HepG2 (cell line): ENCODE measurements at regions not wholly inside any gene's neighbourhood (a gene's known extent, or its start where the extent isn't known, plus 50 kb on each side); places are given as distances from the start of the nearest gene placed in this dataset.

Experiments
- ATAC-seq: fragments of 200-7000 bp; cut with Tn5 transposase; 3 replicates; pipeline ENCODE4 v1.9.1; 2020; ENCODE audit warnings: mild to moderate bottlenecking, moderate library complexity
- BruUV-seq: library from RNA; stranded (reverse); fragments of 400-500 nt; replicated peaks from 2 replicates; lab custom pipeline; 2021; lab: Mats Ljungman, UMichigan
- CTCF ChIA-PET: fragments of 300-600 bp; formaldehyde crosslinking; extraction: SDS; loops from one replicate; lab custom pipeline; 2021; ENCODE audit warnings: low total read pairs, inconsistent platforms, low intra/inter-chr PET ratio; lab: Yijun Ruan, JAX
- POLR2A ChIA-PET: fragments of 350-600 bp; sonication (Branson Sonifier 250); formaldehyde crosslinking; loops from one replicate; lab custom pipeline; 2020; ENCODE audit warnings: antibody characterized with exemption, inconsistent platforms; lab: Yijun Ruan, JAX
- DNase-seq: peaks from one replicate; pipeline ENCODE4 v3.0.0-alpha.2; 2015; ENCODE audit warnings: low spot score
- FAIRE-seq: peaks from 3 replicates; lab custom pipeline; 2011; peaks lifted over from hg19 to GRCh38; lab: Jason Lieb, UNC
- H2AFZ ChIP-seq: one replicate; pipeline ENCODE4 v1.6.1; 2011; ENCODE audit warnings: low read length, inconsistent platforms
- H3K27ac ChIP-seq: fragments of 300-600 bp; 3 replicates; pipeline ENCODE4 v1.8.0; 2011; ENCODE audit warnings: mixed run types, mild to moderate bottlenecking, mixed read lengths, low read length, inconsistent platforms; ENCODE audit not compliant: insufficient read depth; ENCODE audit errors: extremely low read length
- H3K27me3 ChIP-seq, 2 experiments: fragments of 200-600 bp in 1 of 2; 2 replicates in 1 of 2; 3 replicates in 1 of 2; pipeline versions ENCODE4 v1.6.0 to v1.8.0; 2011; ENCODE audit warnings: low read length in 2 of 2, mild to moderate bottlenecking in 2 of 2, moderate library complexity in 2 of 2, inconsistent platforms in 1 of 2; ENCODE audit not compliant: insufficient read depth in 2 of 2, control insufficient read depth in 1 of 2
- H3K36me3 ChIP-seq, 2 experiments: fragments of 200-600 bp in 1 of 2; replicated peaks in 1 of 2; 2 replicates in 1 of 2; 3 replicates in 1 of 2; pipeline versions ENCODE4 v1.5.1 to v1.8.0; 2011; ENCODE audit warnings: low read length in 2 of 2, inconsistent platforms in 1 of 2; ENCODE audit not compliant: insufficient read depth in 2 of 2, control insufficient read depth in 1 of 2
- H3K4me1 ChIP-seq: 2 replicates; pipeline ENCODE4 v1.5.1; 2012; ENCODE audit warnings: low read length, inconsistent platforms; ENCODE audit not compliant: insufficient read depth
- H3K4me2 ChIP-seq: 2 replicates; pipeline ENCODE4 v1.6.0; 2011; ENCODE audit warnings: low read depth, low read length, inconsistent platforms
- H3K4me3 ChIP-seq, 3 experiments: fragments of 200-600 bp in 1 of 3; sonication (generic), shearing (Covaris generic) in 1 of 3; replicated peaks in 1 of 3; 2 replicates each; pipeline ENCODE4 v1.5.1; 2011 to 2016; ENCODE audit warnings: low read length in 3 of 3, inconsistent platforms in 2 of 3, low read depth in 2 of 3, mild to moderate bottlenecking in 2 of 3, control low read depth in 1 of 3, mixed read lengths in 1 of 3; ENCODE audit not compliant: insufficient read depth in 1 of 3
- H3K79me2 ChIP-seq: one replicate; pipeline ENCODE4 v1.6.1; 2011; ENCODE audit warnings: low read length, inconsistent platforms; ENCODE audit not compliant: insufficient read depth
- H3K9ac ChIP-seq: 2 replicates; pipeline ENCODE4 v1.6.0; 2011; ENCODE audit warnings: mild to moderate bottlenecking, low read depth, low read length, inconsistent platforms; ENCODE audit not compliant: insufficient read depth
- H3K9me3 ChIP-seq: 2 replicates; pipeline ENCODE4 v1.5.1; 2012; ENCODE audit warnings: mild to moderate bottlenecking, low read length
- H4K20me1 ChIP-seq: 2 replicates; pipeline ENCODE4 v1.6.0; 2011; ENCODE audit warnings: inconsistent platforms, mild to moderate bottlenecking, low read length, moderate library complexity; ENCODE audit not compliant: insufficient read depth
- ISX ChIP-seq: sonication (generic); formaldehyde crosslinking; conservative IDR thresholded peaks from 2 replicates; pipeline ENCODE4 v1.5.0; 2020; ENCODE audit warnings: missing genetic modification reagents
- NKX3-1 ChIP-seq: sonication (generic); formaldehyde crosslinking; IDR thresholded peaks from 2 replicates; pipeline ENCODE4 v1.5.0; 2020; ENCODE audit warnings: missing genetic modification reagents
- SKIL ChIP-seq: sonication (generic); formaldehyde crosslinking; IDR thresholded peaks from 2 replicates; pipeline ENCODE4 v1.8.0; 2022; ENCODE audit warnings: missing genetic modification reagents, mild to moderate bottlenecking, moderate library complexity, borderline replicate concordance
- SMAD3 ChIP-seq: sonication (generic); formaldehyde crosslinking; IDR thresholded peaks from 2 replicates; pipeline ENCODE4 v1.4.0; 2020; ENCODE audit warnings: missing genetic modification reagents
- SP140L ChIP-seq: sonication (generic); formaldehyde crosslinking; IDR thresholded peaks from 2 replicates; pipeline ENCODE4 v1.4.0; 2020; ENCODE audit warnings: missing genetic modification reagents, borderline replicate concordance
- SUZ12 ChIP-seq: fragments of 150-350 bp; IDR thresholded peaks from 2 replicates; pipeline ENCODE4 v1.6.1; 2014; ENCODE audit warnings: low read depth, low read length
- ZNF280B ChIP-seq: sonication (generic); formaldehyde crosslinking; IDR thresholded peaks from 2 replicates; pipeline ENCODE4 v1.5.0; 2020; ENCODE audit warnings: missing genetic modification reagents, mild to moderate bottlenecking, borderline replicate concordance
- ZNF547 ChIP-seq: sonication (generic); formaldehyde crosslinking; IDR thresholded peaks from 2 replicates; pipeline ENCODE4 v1.5.1; 2020; ENCODE audit warnings: mild to moderate bottlenecking, missing genetic modification reagents
- ZNF552 ChIP-seq: sonication (generic); formaldehyde crosslinking; IDR thresholded peaks from 2 replicates; pipeline ENCODE4 v1.9.0; 2022; ENCODE audit warnings: missing genetic modification reagents, mild to moderate bottlenecking, borderline replicate concordance
- ZNF569 ChIP-seq: sonication (generic); formaldehyde crosslinking; IDR thresholded peaks from 2 replicates; pipeline ENCODE4 v1.5.0; 2020; ENCODE audit warnings: mild to moderate bottlenecking, missing genetic modification reagents, moderate library complexity, borderline replicate concordance
- ZNF672 ChIP-seq: sonication (generic); formaldehyde crosslinking; IDR thresholded peaks from 2 replicates; pipeline ENCODE4 v1.8.1; 2022; ENCODE audit warnings: missing genetic modification reagents
- ZNF761 ChIP-seq: sonication (generic); formaldehyde crosslinking; conservative IDR thresholded peaks from 2 replicates; pipeline ENCODE4 v1.4.0; 2020; ENCODE audit warnings: mild to moderate bottlenecking, missing genetic modification reagents
- WGBS: methylation state at CpG from one replicate; pipeline ENCODE4 v1.1.6; 2017; ENCODE audit warnings: low lambda C conversion rate; 5-methylcytosine and 5-hydroxymethylcytosine counted together
- in situ Hi-C: cut with HindIII; loops from 2 replicates; pipeline ENCODE4 v1.10.0; 2017; ENCODE audit warnings: low pct_unique_long_range_greater_than_20kb; ENCODE audit not compliant: extremely low pct_ligation_motif_present
- intact Hi-C: fragments of 100-400 bp; cut with micrococcal nuclease; formaldehyde crosslinking; loops from one replicate; pipeline ENCODE4 v1.10.0; 2022; ENCODE audit not compliant: unreplicated experiment
- TF ChIP-seq, protein P1 (sequence below): sonication (generic); formaldehyde crosslinking; IDR thresholded peaks from 2 replicates; pipeline ENCODE4 v1.4.0; 2020; ENCODE audit warnings: missing genetic modification reagents, borderline replicate concordance
- TF ChIP-seq, protein P2 (sequence below): sonication (generic); formaldehyde crosslinking; IDR thresholded peaks from 2 replicates; pipeline ENCODE4 v1.5.0; 2020; ENCODE audit warnings: missing genetic modification reagents, mild to moderate bottlenecking, borderline replicate concordance

- no peak overlapping the region for H2AFZ ChIP-seq
- H4K20me1 ChIP-seq: no peaks in the 10 kb centered on the region
- H3K9me3 ChIP-seq: peaks cover 52% of the 10 kb centered on the region
- H3K4me1 ChIP-seq: peaks cover 52% of the 10 kb centered on the region
- no peaks in the 10 kb centered on the region for H3K36me3 ChIP-seq
- no peak overlapping the region for H3K9ac ChIP-seq
- no peaks in the 10 kb centered on the region for H3K79me2 ChIP-seq
- FAIRE-seq (no peak), ATAC-seq (no peak), DNase-seq (peak; percentile 12)
- H3K27me3 ChIP-seq: no peaks in the 10 kb centered on the region
- intact Hi-C loops: no loop called here
- no peak overlapping the region for H3K27ac ChIP-seq
- in situ Hi-C loops: no loop called here
- TF ChIP-seq ZNF761 (CRISPR knock-in tag) (no peak), ZNF547 (CRISPR knock-in tag) (no peak), SKIL (CRISPR knock-in tag) (no peak), ZNF672 (no peak), ZNF280B (CRISPR knock-in tag) (no peak), SMAD3 (CRISPR knock-in tag) (no peak), SP140L (CRISPR knock-in tag) (no peak), NKX3-1 (CRISPR knock-in tag) (no peak), ISX (CRISPR knock-in tag) (no peak), ZNF569 (CRISPR knock-in tag) (no peak), SUZ12 (no peak), ZNF552 (CRISPR knock-in tag) (no peak)
- TF ChIP-seq, protein P1, sequence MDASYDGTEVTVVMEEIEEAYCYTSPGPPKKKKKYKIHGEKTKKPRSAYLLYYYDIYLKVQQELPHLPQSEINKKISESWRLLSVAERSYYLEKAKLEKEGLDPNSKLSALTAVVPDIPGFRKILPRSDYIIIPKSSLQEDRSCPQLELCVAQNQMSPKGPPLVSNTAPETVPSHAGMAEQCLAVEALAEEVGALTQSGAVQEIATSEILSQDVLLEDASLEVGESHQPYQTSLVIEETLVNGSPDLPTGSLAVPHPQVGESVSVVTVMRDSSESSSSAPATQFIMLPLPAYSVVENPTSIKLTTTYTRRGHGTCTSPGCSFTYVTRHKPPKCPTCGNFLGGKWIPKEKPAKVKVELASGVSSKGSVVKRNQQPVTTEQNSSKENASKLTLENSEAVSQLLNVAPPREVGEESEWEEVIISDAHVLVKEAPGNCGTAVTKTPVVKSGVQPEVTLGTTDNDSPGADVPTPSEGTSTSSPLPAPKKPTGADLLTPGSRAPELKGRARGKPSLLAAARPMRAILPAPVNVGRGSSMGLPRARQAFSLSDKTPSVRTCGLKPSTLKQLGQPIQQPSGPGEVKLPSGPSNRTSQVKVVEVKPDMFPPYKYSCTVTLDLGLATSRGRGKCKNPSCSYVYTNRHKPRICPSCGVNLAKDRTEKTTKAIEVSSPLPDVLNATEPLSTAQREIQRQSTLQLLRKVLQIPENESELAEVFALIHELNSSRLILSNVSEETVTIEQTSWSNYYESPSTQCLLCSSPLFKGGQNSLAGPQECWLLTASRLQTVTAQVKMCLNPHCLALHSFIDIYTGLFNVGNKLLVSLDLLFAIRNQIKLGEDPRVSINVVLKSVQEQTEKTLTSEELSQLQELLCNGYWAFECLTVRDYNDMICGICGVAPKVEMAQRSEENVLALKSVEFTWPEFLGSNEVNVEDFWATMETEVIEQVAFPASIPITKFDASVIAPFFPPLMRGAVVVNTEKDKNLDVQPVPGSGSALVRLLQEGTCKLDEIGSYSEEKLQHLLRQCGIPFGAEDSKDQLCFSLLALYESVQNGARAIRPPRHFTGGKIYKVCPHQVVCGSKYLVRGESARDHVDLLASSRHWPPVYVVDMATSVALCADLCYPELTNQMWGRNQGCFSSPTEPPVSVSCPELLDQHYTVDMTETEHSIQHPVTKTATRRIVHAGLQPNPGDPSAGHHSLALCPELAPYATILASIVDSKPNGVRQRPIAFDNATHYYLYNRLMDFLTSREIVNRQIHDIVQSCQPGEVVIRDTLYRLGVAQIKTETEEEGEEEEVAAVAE: no peak
- TF ChIP-seq, protein P2, sequence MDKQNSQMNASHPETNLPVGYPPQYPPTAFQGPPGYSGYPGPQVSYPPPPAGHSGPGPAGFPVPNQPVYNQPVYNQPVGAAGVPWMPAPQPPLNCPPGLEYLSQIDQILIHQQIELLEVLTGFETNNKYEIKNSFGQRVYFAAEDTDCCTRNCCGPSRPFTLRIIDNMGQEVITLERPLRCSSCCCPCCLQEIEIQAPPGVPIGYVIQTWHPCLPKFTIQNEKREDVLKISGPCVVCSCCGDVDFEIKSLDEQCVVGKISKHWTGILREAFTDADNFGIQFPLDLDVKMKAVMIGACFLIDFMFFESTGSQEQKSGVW (CRISPR knock-in tag): no peak
- POLR2A ChIA-PET: no interaction called here
- CTCF ChIA-PET: no interaction called here
- whole genome bisulfite sequencing: 17% methylated on average over 4 of the region's 4 CpGs
- no peak overlapping the region for H3K4me3 ChIP-seq
- peak overlapping the region; percentile 26; the same call in 1 of the 2 replicates for H3K4me2 ChIP-seq
- no TSS peak for BruUV-seq
Measured at GRCh38 chr1:83747853-83748482, 251.0 kb downstream of the TTLL7 start.
